Cerebellar nuclear complex (tissue), 1 donor: ENCODE measurements at regions not wholly inside any gene's neighbourhood (a gene's known extent, or its start where the extent isn't known, plus 50 kb on each side); places are given as distances from the start of the nearest gene placed in this dataset.

Source experiments
- DNase-seq, 2 experiments: peaks; one replicate each; lab custom pipeline; 2025; lab: John Stamatoyannopoulos, UW

- DNase-seq = no peak
Observed at GRCh38 chr12:114981036-114981435, 297.1 kb upstream of the TBX3 start.

- no peak for DNase-seq
Observed at GRCh38 chr12:114976959-114977358, 293.0 kb upstream of the TBX3 start.

GRCh38 chr12:114976372-114976771 is 292.4 kb upstream of the TBX3 start:
- no peak for DNase-seq

- DNase-seq = no peak
Observed at GRCh38 chr12:114975640-114976310, 291.8 kb upstream of the TBX3 start.

- DNase-seq = no peak
Observed at GRCh38 chr12:114974826-114975639, 291.1 kb upstream of the TBX3 start.

- DNase-seq = no peak
Observed at GRCh38 chr12:114974333-114974732, 290.4 kb upstream of the TBX3 start.

- no peak for DNase-seq
Observed at GRCh38 chr12:114968727-114969126, 284.8 kb upstream of the TBX3 start.

GRCh38 chr12:114967151-114967550 is 283.2 kb upstream of the TBX3 start:
- DNase-seq = no peak

- no peak for DNase-seq
Observed at GRCh38 chr12:114964841-114965240, 280.9 kb upstream of the TBX3 start.

GRCh38 chr12:114963846-114964245 is 279.9 kb upstream of the TBX3 start:
- DNase-seq = no peak

GRCh38 chr12:114961491-114961890 is 277.5 kb upstream of the TBX3 start:
- DNase-seq = no peak

GRCh38 chr12:114958538-114958937 is 274.6 kb upstream of the TBX3 start:
- no peak for DNase-seq

GRCh38 chr12:114957225-114957624 is 273.2 kb upstream of the TBX3 start:
- DNase-seq = no peak

- DNase-seq = no peak
Observed at GRCh38 chr12:114955414-114956014, 271.5 kb upstream of the TBX3 start.

GRCh38 chr12:114954511-114955055 is 270.6 kb upstream of the TBX3 start:
- DNase-seq = no peak

- no peak for DNase-seq
Observed at GRCh38 chr12:114952573-114953271, 268.7 kb upstream of the TBX3 start.

- DNase-seq = no peak
Observed at GRCh38 chr12:114949058-114949820, 265.3 kb upstream of the TBX3 start.

GRCh38 chr12:114945351-114945750 is 261.4 kb upstream of the TBX3 start:
- no peak for DNase-seq

- DNase-seq = no peak
Observed at GRCh38 chr12:114944736-114945135, 260.8 kb upstream of the TBX3 start.

GRCh38 chr12:114943601-114944000 is 259.6 kb upstream of the TBX3 start:
- DNase-seq = no peak

GRCh38 chr12:114938487-114939210 is 254.7 kb upstream of the TBX3 start:
- no peak for DNase-seq
